Astrocyte (in vitro differentiated cells and primary cell): ENCODE measurements at regions not wholly inside any gene's neighbourhood (a gene's known extent, or its start where the extent isn't known, plus 50 kb on each side); places are given as distances from the start of the nearest gene placed in this dataset.

Experiments
- EZH2 ChIP-seq: IDR thresholded peaks from 2 replicates; pipeline ENCODE4 v1.6.1; 2012; ENCODE audit warnings: mild to moderate bottlenecking, low read length, inconsistent platforms; ENCODE audit not compliant: insufficient read depth
- TF ChIP-seq, protein P1 (sequence below): IDR thresholded peaks from 2 replicates; pipeline ENCODE4 v1.5.1; 2011; ENCODE audit warnings: low read depth, mild to moderate bottlenecking, inconsistent platforms, low read length, moderate library complexity; ENCODE audit not compliant: insufficient read depth

DNA sequence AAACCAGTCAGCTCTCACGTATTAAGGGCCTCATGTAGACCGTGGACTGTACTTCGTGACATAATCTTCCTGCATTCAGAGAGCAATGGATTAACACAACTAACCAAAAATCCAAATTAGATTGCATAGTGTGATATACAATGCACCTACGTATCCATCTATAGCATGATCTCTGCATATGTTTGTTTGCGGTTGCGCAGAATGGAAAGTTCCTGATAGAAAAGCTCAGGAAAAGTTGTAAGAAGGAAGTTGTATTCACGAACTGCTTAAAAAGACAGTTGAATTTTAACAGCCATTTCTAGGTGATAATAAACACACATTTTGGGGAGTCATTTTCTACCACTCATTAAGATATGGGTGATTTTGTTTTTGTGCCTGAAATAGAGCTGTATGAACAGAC is 869.0 kb downstream of the TLE4 start:
- TF ChIP-seq, protein P1, sequence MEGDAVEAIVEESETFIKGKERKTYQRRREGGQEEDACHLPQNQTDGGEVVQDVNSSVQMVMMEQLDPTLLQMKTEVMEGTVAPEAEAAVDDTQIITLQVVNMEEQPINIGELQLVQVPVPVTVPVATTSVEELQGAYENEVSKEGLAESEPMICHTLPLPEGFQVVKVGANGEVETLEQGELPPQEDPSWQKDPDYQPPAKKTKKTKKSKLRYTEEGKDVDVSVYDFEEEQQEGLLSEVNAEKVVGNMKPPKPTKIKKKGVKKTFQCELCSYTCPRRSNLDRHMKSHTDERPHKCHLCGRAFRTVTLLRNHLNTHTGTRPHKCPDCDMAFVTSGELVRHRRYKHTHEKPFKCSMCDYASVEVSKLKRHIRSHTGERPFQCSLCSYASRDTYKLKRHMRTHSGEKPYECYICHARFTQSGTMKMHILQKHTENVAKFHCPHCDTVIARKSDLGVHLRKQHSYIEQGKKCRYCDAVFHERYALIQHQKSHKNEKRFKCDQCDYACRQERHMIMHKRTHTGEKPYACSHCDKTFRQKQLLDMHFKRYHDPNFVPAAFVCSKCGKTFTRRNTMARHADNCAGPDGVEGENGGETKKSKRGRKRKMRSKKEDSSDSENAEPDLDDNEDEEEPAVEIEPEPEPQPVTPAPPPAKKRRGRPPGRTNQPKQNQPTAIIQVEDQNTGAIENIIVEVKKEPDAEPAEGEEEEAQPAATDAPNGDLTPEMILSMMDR, result no peak
- no peak for TF ChIP-seq EZH2
